HG03066 (cell line): ENCODE measurements at regions not wholly inside any gene's neighbourhood (a gene's known extent, or its start where the extent isn't known, plus 50 kb on each side); places are given as distances from the start of the nearest gene placed in this dataset.

Experiments
- ATAC-seq: cut with Tn5 transposase; IDR thresholded peaks from one replicate; pipeline ENCODE4 v1.9.1; 2021; ENCODE audit warnings: low read depth; ENCODE audit not compliant: unreplicated experiment

- no peak for ATAC-seq
These were observed 186.8 kb downstream of the ZEB2 start for GRCh38 chr2:144333143-144333555.

GRCh38 chr2:144332356-144333142 is 187.4 kb downstream of the ZEB2 start:
- ATAC-seq: peak; percentile 82

- peak; percentile 67 for ATAC-seq
These were observed 188.1 kb downstream of the ZEB2 start for GRCh38 chr2:144331674-144332355.

- ATAC-seq: no peak
These were observed 188.8 kb downstream of the ZEB2 start for GRCh38 chr2:144330951-144331673.

- ATAC-seq: no peak
These were observed 190.4 kb downstream of the ZEB2 start for GRCh38 chr2:144329472-144329871.

- ATAC-seq: no peak
These were observed 191.0 kb downstream of the ZEB2 start for GRCh38 chr2:144328938-144329337.

- ATAC-seq: no peak
These were observed 193.1 kb downstream of the ZEB2 start for GRCh38 chr2:144326825-144327224.

- peak; percentile 60 for ATAC-seq
These were observed 194.8 kb downstream of the ZEB2 start for GRCh38 chr2:144325086-144325485.

- ATAC-seq: peak; percentile 28
These were observed 195.4 kb downstream of the ZEB2 start for GRCh38 chr2:144324446-144325045.

- no peak for ATAC-seq
These were observed 196.0 kb downstream of the ZEB2 start for GRCh38 chr2:144323946-144324345.

- ATAC-seq: no peak
These were observed 197.5 kb downstream of the ZEB2 start for GRCh38 chr2:144322379-144322778.

- ATAC-seq: no peak
These were observed 199.4 kb downstream of the ZEB2 start for GRCh38 chr2:144320491-144320890.

- no peak for ATAC-seq
These were observed 202.7 kb downstream of the ZEB2 start for GRCh38 chr2:144317071-144317738.

- ATAC-seq: no peak
These were observed 208.9 kb downstream of the ZEB2 start for GRCh38 chr2:144310889-144311608.

- no peak for ATAC-seq
These were observed 209.4 kb downstream of the ZEB2 start for GRCh38 chr2:144310484-144310883.

- no peak for ATAC-seq
These were observed 212.2 kb downstream of the ZEB2 start for GRCh38 chr2:144307711-144308110.

- no peak for ATAC-seq
These were observed 215.7 kb downstream of the ZEB2 start for GRCh38 chr2:144304202-144304601.

- no peak for ATAC-seq
These were observed 219.3 kb downstream of the ZEB2 start for GRCh38 chr2:144300632-144301031.

GRCh38 chr2:144290276-144290675 is 229.6 kb downstream of the ZEB2 start:
- no peak for ATAC-seq

GRCh38 chr2:144288438-144288837 is 231.5 kb downstream of the ZEB2 start:
- no peak for ATAC-seq
